ENCODE measurements at regions not wholly inside any gene's neighbourhood (a gene's known extent, or its start where the extent isn't known, plus 50 kb on each side); places are given as distances from the start of the nearest gene placed in this dataset.

DNA sequence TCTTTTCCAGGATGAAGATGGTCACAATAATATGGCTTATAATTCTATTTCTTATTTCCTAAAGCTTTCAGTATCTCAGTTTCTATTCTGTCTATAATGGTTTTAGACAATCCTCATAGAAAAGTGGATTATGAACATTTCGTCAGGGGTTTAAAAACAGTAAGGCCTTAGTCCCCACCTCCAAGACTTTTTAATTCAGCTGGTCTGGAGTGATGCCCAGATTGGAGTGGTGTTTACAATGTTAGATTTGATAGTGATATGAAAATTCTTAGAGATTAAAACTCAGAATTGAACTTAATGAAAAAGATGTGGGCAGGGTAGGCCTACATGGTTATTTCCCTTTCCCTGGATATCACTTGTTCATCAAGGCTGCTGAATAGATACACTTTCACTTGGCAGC is 1238.3 kb downstream of the SORCS3 start:
- DNase-seq (ENCODE audit: low spot score) = no peak

DNA sequence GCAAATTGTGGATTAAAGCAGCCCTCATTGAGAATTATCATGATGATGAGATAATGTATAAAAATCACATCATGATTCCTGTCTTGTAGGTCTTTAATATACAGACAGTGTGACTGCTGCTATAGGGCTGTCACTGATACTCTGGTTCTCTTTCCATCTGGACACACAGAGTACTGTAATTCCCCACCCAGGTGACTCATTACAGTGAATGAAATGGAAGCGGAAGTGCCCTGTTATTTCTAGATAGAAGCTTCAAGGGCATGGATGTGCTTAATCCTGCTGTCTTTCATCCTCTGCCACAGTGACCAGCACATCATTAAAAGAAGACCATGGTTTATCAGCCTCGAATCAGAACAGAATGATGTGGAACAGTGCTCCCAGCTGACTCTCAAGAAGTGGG is 1234.0 kb downstream of the SORCS3 start:
- no peak for DNase-seq (ENCODE audit: low spot score)

DNA sequence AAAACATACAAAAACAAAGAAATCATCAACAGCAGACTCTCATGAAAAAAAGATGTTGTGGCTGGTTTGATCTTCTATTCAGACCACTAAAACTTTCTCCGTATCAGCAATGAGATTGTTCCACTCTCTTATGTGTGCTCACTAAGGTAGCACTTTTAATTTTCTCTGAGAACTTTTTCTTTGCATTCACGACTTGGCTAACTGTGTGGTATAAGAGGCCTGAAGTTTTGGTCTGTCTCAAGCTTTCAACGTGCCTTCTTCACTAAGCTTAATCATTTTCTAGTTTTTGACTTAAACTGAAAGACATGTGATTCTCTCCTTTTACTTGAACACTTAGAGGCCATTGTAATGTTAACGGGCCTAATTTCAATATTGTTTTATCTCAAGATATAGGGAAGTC is 1231.6 kb downstream of the SORCS3 start:
- DNase-seq (ENCODE audit: low spot score) = no peak

- no peak for DNase-seq (ENCODE audit: low spot score)
Measured at GRCh38 chr10:105868935-105869334, 1227.8 kb downstream of the SORCS3 start.

- no peak for DNase-seq (ENCODE audit: low spot score)
Measured at GRCh38 chr10:105864854-105865253, 1223.8 kb downstream of the SORCS3 start.

- DNase-seq (ENCODE audit: low spot score) = no peak
Measured at GRCh38 chr10:105857268-105858264, 1216.5 kb downstream of the SORCS3 start.

DNA sequence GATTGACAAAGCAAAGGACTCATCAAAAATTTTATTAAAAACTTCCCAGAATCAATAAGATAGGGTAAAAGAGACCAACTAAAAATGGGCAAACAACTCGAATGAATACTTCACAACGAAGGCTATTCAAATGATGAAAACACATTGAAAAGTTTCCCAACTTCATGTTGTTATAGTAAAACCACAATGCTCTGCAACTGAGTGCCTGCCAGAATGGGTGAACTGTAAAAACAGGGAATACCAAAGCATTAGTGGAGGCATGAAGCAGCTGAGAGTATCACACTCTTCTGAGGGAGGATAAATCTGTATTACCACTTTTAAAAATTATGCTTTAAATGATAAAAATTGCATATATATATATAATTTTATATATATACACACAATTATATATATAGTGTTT is 1214.7 kb downstream of the SORCS3 start:
- DNase-seq (ENCODE audit: low spot score) = no peak

- DNase-seq (ENCODE audit: low spot score) = no peak
Measured at GRCh38 chr10:105844676-105845570, 1203.8 kb downstream of the SORCS3 start.

DNA sequence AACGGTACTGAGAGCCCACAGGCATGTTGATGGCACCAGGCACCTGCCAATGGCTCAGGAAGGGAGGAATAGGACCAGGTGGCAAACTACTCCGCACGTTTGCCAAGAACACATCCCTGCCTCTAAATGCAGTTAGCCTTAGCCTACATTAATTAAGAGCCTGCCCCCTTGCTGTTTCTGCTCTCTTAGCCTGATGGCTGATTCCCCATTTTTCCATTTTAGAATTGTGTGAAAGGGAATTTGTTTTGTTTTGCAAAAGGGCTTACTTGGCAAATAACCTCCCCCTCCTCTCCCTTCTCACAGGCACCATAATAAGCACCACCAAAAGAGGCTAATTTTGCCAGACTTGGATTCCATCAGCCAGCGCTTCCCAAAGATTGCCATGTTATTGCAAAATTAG is 1203.2 kb downstream of the SORCS3 start:
- no peak for DNase-seq (ENCODE audit: low spot score)

DNA sequence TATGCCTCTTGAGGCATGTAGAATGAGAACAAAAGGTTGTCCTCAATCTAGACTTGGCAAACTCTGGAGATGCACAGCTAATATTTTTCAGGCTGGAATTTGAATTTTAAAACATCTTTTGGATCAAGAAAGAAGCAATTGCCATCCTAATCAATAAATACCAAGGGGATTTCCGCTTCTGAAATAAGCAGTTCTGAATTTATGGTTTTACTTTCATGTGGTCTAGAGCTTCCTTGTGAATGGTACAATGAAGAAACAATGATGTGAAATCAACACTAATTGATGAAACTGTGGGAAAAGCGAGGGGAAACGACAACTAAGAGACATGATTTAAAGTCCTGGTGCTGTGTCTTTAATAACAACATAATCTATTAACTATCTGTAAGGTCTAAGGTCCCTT is 1202.7 kb downstream of the SORCS3 start:
- DNase-seq (ENCODE audit: low spot score) = no peak

GRCh38 chr10:105840288-105840770 is 1199.2 kb downstream of the SORCS3 start:
- DNase-seq (ENCODE audit: low spot score) = no peak

DNA sequence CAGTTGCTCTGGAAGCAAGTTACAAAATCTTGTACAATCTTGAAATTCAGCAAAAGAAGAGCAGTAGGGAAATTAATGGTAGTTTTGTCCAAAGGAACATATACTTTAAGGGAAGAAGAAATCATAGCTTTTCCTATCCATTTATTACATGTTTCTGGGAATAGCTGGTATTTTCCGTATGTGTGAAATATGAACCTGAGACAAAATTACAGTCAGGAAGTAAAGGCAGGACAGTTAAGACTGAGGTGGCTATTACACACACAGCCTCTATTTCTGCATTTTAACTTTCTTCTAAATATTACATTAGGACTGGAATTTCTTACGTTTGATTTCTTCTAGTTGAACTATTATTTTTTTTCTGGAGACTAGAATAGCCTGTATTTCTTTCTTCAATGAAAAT is 1197.3 kb downstream of the SORCS3 start:
- no peak for DNase-seq (ENCODE audit: low spot score)

DNA sequence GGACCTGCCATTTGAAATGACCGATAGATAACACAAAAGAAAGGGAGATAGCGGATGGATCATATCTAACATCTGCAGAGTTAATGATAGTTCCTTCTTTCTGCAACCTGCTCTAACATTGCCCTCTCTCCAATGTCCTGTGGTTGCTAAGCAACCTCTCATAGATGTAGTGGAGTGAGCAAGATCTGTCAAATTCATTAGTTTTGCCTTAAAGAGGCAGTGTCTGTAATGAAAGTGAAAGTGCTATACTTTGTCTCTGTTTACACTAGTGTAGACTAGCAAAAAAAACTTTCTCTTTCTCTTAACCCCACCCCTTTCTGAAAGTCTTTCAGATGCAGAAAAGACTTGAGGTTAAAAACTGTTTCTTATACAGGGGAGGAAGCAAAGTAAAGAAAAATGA is 1196.9 kb downstream of the SORCS3 start:
- DNase-seq (ENCODE audit: low spot score) = peak; percentile 12

DNA sequence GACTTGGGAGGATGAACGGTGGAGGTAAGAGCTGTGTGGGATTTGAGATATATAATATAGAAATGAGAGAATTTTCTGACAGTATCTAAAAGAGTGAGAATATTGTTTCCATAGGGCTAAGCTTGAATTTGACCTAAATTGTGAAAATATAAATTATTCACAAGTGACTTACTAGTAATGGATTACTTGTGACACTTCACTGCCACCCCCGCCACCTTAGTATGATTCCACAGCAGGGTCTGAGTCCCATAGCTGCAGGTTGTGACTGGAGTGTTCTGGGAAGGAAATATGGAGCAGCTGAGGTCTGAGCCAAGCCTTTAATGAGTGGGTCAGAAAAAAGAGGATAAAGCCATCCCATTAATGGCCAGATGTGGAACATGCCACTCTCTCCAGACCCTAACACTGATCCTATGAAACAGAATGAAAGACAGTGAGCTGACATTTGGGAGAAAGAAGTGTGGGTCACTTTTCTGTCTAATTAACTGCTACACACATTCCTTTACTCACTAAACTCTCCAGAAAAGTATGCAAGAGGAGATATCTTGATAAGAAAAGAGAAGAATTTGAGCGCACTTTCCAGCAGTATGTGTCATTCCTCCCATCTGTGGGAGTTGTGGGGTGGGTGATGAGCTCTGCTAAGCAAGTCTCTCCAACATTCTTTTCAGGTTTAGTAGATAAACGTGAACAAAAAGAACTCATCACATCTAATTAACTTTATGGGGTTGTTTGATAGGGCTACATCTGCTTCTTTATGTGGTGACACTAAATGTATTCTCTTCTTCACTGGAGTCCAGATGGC is 1193.4 kb downstream of the SORCS3 start:
- DNase-seq (ENCODE audit: low spot score) = no peak

GRCh38 chr10:105827133-105827532 is 1186.0 kb downstream of the SORCS3 start:
- no peak for DNase-seq (ENCODE audit: low spot score)

- no peak for DNase-seq (ENCODE audit: low spot score)
Measured at GRCh38 chr10:105807935-105808587, 1167.0 kb downstream of the SORCS3 start.

DNA sequence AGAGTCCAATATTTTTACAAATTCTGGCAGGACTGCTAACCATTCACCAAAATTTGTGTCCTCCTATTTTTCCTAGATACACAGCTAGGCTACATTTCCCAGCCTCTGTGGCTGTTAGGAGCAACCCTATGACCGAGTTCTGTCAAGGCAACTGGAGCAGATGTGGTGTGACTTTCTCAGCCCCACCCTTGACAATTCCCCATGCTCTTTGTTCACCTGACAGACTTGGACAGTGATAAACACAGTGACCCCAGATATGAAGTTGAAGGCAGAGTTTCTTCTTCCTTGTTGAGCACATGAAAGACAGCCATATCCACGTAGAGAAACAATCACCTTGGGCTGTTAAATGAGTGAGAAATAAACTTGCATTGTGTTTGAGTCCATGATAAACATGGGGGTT is 1162.1 kb downstream of the SORCS3 start:
- no peak for DNase-seq (ENCODE audit: low spot score)

DNA sequence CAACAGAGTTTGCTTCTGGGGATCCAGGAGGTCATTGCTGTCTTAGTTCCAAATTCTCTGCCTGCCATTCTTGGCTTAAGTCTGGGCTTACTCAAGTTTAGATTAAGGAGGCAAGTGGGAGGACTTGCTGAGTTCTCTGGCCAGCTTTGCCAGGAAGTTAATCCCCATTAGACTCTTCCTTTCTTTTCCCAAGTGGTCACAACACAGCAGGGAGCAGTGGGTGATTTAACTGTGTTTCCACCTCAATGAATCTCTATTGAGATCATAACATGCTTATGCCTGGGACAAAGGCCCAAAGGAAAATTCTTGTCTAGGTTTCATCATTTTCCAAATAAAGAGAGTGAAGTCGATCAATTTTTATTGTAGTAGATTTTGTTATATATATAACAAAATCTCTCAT is 1159.6 kb downstream of the SORCS3 start:
- DNase-seq (ENCODE audit: low spot score) = no peak

DNA sequence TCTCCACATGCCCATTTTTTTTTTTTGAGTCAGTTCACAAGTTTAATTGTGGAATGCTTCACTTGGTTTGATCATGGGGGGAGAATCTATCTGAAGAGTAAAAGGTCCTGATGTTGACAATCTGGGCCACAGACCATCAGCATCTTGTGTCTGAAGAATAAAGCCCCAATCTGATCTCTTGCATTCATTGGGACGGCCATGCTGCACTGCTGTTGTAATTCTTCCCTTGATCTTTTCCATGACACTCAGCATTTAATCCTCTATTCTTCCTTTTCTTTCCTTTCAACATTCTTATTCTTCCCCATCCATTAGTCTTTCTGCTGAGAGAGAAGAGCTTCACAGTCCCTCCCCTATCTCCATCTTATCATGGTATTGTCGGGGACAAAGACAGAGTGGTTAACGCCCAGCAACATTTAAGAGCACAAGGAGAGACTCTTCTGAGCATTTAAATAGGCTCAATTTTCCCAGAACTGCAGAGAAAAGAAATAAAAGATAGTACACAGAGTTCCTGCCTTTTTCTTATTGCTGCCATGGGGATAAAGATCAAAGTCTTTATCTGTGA is 1157.3 kb downstream of the SORCS3 start:
- DNase-seq (ENCODE audit: low spot score) = no peak

GRCh38 chr10:105797234-105797890 is 1156.3 kb downstream of the SORCS3 start:
- no peak for DNase-seq (ENCODE audit: low spot score)
